ENCODE measurements at regions not wholly inside any gene's neighbourhood (a gene's known extent, or its start where the extent isn't known, plus 50 kb on each side); places are given as distances from the start of the nearest gene placed in this dataset.

- Mint-ChIP-seq H3K9me3 (no peaks in the 10 kb centered on the region), H3K36me3 (ENCODE audit: insufficient read depth) (no peaks in the 10 kb centered on the region), H3K27me3 (no peaks in the 10 kb centered on the region), H3K4me3 (no peak overlapping the region), H3K4me1 (no peaks in the 10 kb centered on the region), H3K27ac (ENCODE audit: low read depth) (no peak overlapping the region)
- ATAC-seq (replicated peaks; ENCODE audit: extremely low read depth, poor library complexity, severe bottlenecking) (no peak), DNase-seq (ENCODE audit: low spot score in 2 of 2) (no peak)
These were observed 57.0 kb upstream of the RGS7 start for GRCh38 chr1:241413974-241414373.

- no peak for ATAC-seq (replicated peaks; ENCODE audit: extremely low read depth, poor library complexity, severe bottlenecking)
- no peak for DNase-seq (ENCODE audit: low spot score in 2 of 2)
These were observed 56.4 kb upstream of the RGS7 start for GRCh38 chr1:241413386-241413785.

GRCh38 chr1:241412646-241413045, 55.6 kb upstream of the RGS7 start:
- Mint-ChIP-seq H3K4me3 (no peak overlapping the region), H3K4me1 (no peaks in the 10 kb centered on the region), H3K36me3 (ENCODE audit: insufficient read depth) (no peaks in the 10 kb centered on the region), H3K9me3 (no peaks in the 10 kb centered on the region), H3K27ac (ENCODE audit: low read depth) (no peak overlapping the region), H3K27me3 (no peaks in the 10 kb centered on the region)
- ATAC-seq (replicated peaks; ENCODE audit: extremely low read depth, poor library complexity, severe bottlenecking) (no peak), DNase-seq (ENCODE audit: low spot score in 2 of 2) (no peak)

More at GRCh38 chr1:241413386-241413785, 56.4 kb upstream of the RGS7 start:
- H3K4me3 Mint-ChIP-seq = no peak overlapping the region
- H3K36me3 Mint-ChIP-seq (ENCODE audit: insufficient read depth) = no peaks in the 10 kb centered on the region
- no peaks in the 10 kb centered on the region for H3K4me1 Mint-ChIP-seq
- H3K27me3 Mint-ChIP-seq = no peaks in the 10 kb centered on the region
- H3K27ac Mint-ChIP-seq (ENCODE audit: low read depth) = no peak overlapping the region
- no peaks in the 10 kb centered on the region for H3K9me3 Mint-ChIP-seq

DNA sequence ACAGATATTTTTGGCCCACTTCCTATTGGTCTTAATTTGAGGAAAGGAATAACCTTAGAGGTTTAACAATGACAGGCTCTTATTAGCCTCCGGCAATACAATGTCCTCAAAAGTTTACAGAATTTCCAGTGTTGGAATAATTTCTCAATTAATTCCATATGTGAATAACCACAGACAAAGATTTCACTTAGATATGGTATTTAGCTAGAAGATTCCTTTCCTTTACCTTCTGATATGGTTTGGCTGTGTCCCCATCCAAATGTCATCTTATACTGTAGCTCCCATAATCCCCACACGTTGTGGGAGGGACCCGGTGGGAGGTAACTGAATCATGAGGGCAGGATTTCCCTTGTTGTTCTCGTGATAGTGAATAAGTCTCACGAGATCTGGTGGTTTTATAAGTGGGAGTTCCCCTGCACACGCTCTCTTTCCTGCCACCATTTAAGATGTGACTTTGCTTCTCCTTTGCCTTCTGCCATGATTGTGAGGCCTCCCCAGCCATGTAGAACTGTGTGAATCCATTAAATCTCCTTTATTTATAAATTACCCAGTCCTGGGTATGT, 54.9 kb upstream of the RGS7 start:
- ATAC-seq (replicated peaks; ENCODE audit: extremely low read depth, poor library complexity, severe bottlenecking) = no peak
- no peak for DNase-seq (ENCODE audit: low spot score in 2 of 2)
- H3K4me1 Mint-ChIP-seq = no peaks in the 10 kb centered on the region
- no peak overlapping the region for H3K4me3 Mint-ChIP-seq
- H3K27me3 Mint-ChIP-seq = no peaks in the 10 kb centered on the region
- H3K9me3 Mint-ChIP-seq = no peaks in the 10 kb centered on the region
- H3K27ac Mint-ChIP-seq (ENCODE audit: low read depth) = no peak overlapping the region
- no peaks in the 10 kb centered on the region for H3K36me3 Mint-ChIP-seq (ENCODE audit: insufficient read depth)

DNA sequence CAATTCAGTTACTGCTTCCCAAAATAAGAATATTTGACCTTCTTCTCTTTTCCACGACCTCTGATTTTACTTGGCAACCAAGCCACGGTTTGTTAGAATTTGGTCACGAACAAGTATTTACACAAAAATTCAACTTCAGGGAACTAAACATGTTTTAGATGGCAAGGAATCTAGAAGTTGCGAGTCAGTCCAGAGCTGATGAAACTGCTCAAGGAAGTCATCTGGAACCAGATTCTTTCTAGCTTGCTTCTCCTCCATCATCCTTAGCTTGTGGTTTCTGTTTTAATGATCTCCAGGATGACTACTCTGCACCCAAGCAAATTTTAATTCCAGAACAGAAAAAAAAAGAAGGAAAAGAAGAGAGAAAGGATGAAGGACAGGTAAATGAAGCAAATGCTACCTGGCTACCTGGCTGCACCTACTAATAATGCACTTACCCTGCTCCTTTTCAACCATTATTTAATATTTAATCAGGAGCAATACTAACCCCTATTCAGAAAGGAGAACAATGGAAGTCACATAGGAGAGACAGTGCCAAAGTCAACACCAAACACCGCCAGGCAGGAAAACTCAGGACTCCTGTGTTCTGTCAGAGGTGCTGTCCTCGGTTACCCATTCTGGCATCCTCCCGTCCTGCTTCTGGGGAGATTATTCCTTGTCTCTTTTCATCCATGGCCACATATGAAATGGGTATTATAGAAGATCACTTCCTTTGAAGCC, 54.2 kb upstream of the RGS7 start:
- no peaks in the 10 kb centered on the region for H3K4me1 Mint-ChIP-seq
- H3K4me3 Mint-ChIP-seq = no peak overlapping the region
- H3K9me3 Mint-ChIP-seq = no peaks in the 10 kb centered on the region
- H3K36me3 Mint-ChIP-seq (ENCODE audit: insufficient read depth) = no peaks in the 10 kb centered on the region
- no peaks in the 10 kb centered on the region for H3K27me3 Mint-ChIP-seq
- ATAC-seq (replicated peaks; ENCODE audit: extremely low read depth, poor library complexity, severe bottlenecking) (no peak), DNase-seq (ENCODE audit: low spot score in 2 of 2) (no peak)
- H3K27ac Mint-ChIP-seq (ENCODE audit: low read depth) = no peak overlapping the region

GRCh38 chr1:241408170-241408569, 51.2 kb upstream of the RGS7 start:
- DNase-seq (ENCODE audit: low spot score in 2 of 2) (no peak), ATAC-seq (replicated peaks; ENCODE audit: extremely low read depth, poor library complexity, severe bottlenecking) (no peak)
- no peaks in the 10 kb centered on the region for H3K36me3 Mint-ChIP-seq (ENCODE audit: insufficient read depth)
- no peaks in the 10 kb centered on the region for H3K27me3 Mint-ChIP-seq
- H3K9me3 Mint-ChIP-seq = no peaks in the 10 kb centered on the region
- no peak overlapping the region for H3K27ac Mint-ChIP-seq (ENCODE audit: low read depth)
- H3K4me1 Mint-ChIP-seq = no peaks in the 10 kb centered on the region
- no peak overlapping the region for H3K4me3 Mint-ChIP-seq
